Peyer's patch (tissue), 4 donors: ENCODE measurements at regions not wholly inside any gene's neighbourhood (a gene's known extent, or its start where the extent isn't known, plus 50 kb on each side); places are given as distances from the start of the nearest gene placed in this dataset.

Experiments used
- POLR2A ChIP-seq, 2 donors: fragments of 450-650 bp; IDR thresholded peaks; one replicate each; pipeline ENCODE4 v1.5.1; 2017; ENCODE audit warnings: antibody characterized with exemption in 2 of 2, mild to moderate bottlenecking in 2 of 2, moderate library complexity in 2 of 2
- TF ChIP-seq, protein P1 (sequence below), 6 experiments: fragments of 450-650 bp in 4 of 6; fragments of 200-600 bp in 2 of 6; sonication (generic) in 1 of 6; IDR thresholded peaks; one replicate each; pipeline ENCODE4 v1.5.1; 2017 to 2019; ENCODE audit warnings: antibody characterized with exemption in 6 of 6, mild to moderate bottlenecking in 3 of 6, moderate library complexity in 1 of 6

GRCh38 chr12:84073401-84073800 lies 839.2 kb downstream of the SLC6A15 start:
- TF ChIP-seq, protein P1, sequence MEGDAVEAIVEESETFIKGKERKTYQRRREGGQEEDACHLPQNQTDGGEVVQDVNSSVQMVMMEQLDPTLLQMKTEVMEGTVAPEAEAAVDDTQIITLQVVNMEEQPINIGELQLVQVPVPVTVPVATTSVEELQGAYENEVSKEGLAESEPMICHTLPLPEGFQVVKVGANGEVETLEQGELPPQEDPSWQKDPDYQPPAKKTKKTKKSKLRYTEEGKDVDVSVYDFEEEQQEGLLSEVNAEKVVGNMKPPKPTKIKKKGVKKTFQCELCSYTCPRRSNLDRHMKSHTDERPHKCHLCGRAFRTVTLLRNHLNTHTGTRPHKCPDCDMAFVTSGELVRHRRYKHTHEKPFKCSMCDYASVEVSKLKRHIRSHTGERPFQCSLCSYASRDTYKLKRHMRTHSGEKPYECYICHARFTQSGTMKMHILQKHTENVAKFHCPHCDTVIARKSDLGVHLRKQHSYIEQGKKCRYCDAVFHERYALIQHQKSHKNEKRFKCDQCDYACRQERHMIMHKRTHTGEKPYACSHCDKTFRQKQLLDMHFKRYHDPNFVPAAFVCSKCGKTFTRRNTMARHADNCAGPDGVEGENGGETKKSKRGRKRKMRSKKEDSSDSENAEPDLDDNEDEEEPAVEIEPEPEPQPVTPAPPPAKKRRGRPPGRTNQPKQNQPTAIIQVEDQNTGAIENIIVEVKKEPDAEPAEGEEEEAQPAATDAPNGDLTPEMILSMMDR (IDR thresholded peaks at IDR 0.05): no peak
- TF ChIP-seq POLR2A (IDR thresholded peaks at IDR 0.05): no peak
